ENCODE measurements at regions not wholly inside any gene's neighbourhood (a gene's known extent, or its start where the extent isn't known, plus 50 kb on each side); places are given as distances from the start of the nearest gene placed in this dataset.

DNA sequence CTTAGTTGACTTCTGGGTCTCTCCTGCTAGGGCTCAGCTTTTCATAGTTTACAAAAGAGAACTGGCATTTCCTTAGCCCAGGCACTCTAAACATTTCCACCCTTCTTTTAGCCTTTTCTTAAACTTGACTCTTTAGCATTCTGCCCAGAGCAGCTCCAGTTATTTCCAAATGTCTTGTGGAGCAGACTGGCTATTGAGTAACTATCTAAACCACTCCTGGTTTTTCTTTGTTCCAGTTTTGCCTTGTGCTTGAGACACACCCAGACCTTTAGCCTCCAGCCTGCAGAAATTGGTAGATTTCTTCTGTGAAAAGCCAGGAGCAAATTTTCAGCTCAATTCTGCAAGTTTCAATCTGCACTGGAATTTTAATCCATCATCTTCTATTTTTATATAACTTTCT, 1813.1 kb downstream of the OLFM4 start:
- DNase-seq (ENCODE audit: extremely low spot score, unreplicated experiment), result no peak
- no peaks in the 10 kb centered on the region for H3K27me3 Mint-ChIP-seq
- H3K27ac Mint-ChIP-seq, result no peak overlapping the region
- H3K36me3 Mint-ChIP-seq, result no peaks in the 10 kb centered on the region
- no peaks in the 10 kb centered on the region for H3K4me1 Mint-ChIP-seq (ENCODE audit: unreplicated experiment)
- no peak overlapping the region for H3K4me3 Mint-ChIP-seq
- TF ChIP-seq, protein P1, sequence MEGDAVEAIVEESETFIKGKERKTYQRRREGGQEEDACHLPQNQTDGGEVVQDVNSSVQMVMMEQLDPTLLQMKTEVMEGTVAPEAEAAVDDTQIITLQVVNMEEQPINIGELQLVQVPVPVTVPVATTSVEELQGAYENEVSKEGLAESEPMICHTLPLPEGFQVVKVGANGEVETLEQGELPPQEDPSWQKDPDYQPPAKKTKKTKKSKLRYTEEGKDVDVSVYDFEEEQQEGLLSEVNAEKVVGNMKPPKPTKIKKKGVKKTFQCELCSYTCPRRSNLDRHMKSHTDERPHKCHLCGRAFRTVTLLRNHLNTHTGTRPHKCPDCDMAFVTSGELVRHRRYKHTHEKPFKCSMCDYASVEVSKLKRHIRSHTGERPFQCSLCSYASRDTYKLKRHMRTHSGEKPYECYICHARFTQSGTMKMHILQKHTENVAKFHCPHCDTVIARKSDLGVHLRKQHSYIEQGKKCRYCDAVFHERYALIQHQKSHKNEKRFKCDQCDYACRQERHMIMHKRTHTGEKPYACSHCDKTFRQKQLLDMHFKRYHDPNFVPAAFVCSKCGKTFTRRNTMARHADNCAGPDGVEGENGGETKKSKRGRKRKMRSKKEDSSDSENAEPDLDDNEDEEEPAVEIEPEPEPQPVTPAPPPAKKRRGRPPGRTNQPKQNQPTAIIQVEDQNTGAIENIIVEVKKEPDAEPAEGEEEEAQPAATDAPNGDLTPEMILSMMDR (conservative IDR thresholded peaks at IDR 0.05), result no peak
- no peaks in the 10 kb centered on the region for H3K9me3 Mint-ChIP-seq

DNA sequence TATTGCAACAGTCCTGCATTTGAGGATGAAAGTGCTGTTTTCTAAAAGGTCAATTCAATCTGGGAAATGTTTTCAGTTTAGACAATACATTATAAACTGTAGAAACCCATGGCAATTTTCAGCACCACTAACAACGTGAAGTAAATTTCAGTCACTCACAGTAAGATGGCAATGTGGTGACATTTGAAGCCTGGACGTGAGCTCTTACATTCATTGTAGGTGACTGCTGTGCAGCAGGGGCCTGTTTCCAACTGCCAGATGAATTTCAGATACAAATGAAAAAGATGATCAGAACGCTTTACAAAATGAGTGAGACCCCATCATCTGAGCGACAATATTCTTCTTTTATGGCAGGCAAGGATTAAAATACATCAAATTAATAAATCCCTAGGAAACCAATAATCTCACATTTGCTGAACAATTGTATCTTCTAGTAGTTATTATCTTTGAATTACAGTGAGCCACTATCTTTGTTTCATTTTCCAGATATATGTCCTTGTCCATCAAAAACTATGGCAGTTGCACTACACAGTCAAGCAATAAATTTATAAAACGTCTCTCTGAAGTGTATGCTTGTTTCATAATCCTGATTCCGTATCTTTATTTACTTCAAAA, 1816.8 kb downstream of the OLFM4 start:
- DNase-seq (ENCODE audit: extremely low spot score, unreplicated experiment), result no peak
- no peak overlapping the region for H3K27ac Mint-ChIP-seq
- TF ChIP-seq, protein P1 (conservative IDR thresholded peaks at IDR 0.05), result no peak
- H3K4me1 Mint-ChIP-seq (ENCODE audit: unreplicated experiment), result no peaks in the 10 kb centered on the region
- no peaks in the 10 kb centered on the region for H3K9me3 Mint-ChIP-seq
- no peak overlapping the region for H3K4me3 Mint-ChIP-seq
- H3K36me3 Mint-ChIP-seq, result no peaks in the 10 kb centered on the region
- H3K27me3 Mint-ChIP-seq, result no peaks in the 10 kb centered on the region

DNA sequence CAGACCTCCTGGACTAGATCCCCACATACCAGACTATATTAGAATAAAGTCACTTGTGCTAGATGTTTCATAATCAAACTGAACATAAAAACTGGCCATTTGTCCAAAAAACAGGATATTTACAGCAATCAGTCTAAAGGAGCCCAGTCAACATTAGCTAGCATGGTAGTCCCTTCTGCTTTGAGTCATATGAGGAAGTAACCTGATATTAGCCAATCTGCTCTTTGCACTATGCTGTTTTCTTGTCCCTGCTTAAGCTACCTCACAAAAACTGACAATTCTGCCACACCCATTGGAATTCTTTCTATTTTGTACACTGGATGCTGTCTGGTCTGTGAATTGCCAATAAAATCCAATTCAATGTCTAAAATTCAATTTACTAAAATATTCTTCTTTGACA, 1824.2 kb downstream of the OLFM4 start:
- H3K9me3 Mint-ChIP-seq, result no peaks in the 10 kb centered on the region
- H3K27ac Mint-ChIP-seq, result no peak overlapping the region
- H3K4me1 Mint-ChIP-seq (ENCODE audit: unreplicated experiment), result no peaks in the 10 kb centered on the region
- no peaks in the 10 kb centered on the region for H3K27me3 Mint-ChIP-seq
- TF ChIP-seq, protein P1 (conservative IDR thresholded peaks at IDR 0.05), result no peak
- no peak for DNase-seq (ENCODE audit: extremely low spot score, unreplicated experiment)
- no peak overlapping the region for H3K4me3 Mint-ChIP-seq
- H3K36me3 Mint-ChIP-seq, result no peaks in the 10 kb centered on the region

DNA sequence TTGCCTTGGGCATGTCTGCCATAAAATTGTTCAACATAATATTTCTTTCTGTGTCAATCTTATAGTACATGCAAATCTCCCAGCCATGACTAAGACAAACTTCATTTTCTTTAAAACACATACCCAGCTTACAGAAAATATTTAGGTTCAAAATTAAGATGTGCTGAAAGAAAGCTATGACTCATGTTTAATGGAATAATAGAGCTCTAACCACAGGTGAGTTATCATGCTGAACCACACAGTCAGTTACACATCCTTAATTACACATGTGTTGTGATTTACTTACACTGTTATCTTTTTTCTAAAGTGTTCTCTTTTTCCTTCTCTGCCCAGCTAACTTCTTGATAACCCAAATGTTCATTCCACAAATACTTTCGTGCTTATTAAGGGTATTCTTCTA, 1831.2 kb downstream of the OLFM4 start:
- H3K4me1 Mint-ChIP-seq (ENCODE audit: unreplicated experiment), result no peaks in the 10 kb centered on the region
- no peak for DNase-seq (ENCODE audit: extremely low spot score, unreplicated experiment)
- H3K36me3 Mint-ChIP-seq, result no peaks in the 10 kb centered on the region
- TF ChIP-seq, protein P1 (conservative IDR thresholded peaks at IDR 0.05), result no peak
- no peak overlapping the region for H3K27ac Mint-ChIP-seq
- H3K4me3 Mint-ChIP-seq, result no peak overlapping the region
- H3K27me3 Mint-ChIP-seq, result no peaks in the 10 kb centered on the region
- H3K9me3 Mint-ChIP-seq, result no peaks in the 10 kb centered on the region

DNA sequence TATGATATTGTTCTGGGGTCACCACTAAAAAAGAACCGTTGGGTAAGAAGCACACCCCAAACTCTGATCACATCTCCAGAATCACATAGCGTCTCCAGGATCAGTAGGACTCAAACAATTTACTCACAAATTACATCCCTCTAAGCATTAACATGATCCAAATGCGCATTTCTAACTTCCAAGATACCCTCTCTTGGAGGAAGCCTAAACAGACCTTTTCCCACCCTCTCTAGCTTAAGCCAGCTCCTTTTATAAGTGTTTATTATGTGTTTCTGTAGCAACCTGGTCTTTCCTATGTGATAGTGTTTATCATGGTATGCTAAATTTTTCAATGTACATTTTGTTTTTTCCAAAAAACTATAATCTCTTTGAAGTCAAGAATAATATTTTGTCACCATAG, 1846.5 kb downstream of the OLFM4 start:
- no peaks in the 10 kb centered on the region for H3K27me3 Mint-ChIP-seq
- H3K4me1 Mint-ChIP-seq (ENCODE audit: unreplicated experiment), result no peaks in the 10 kb centered on the region
- TF ChIP-seq, protein P1 (conservative IDR thresholded peaks at IDR 0.05), result no peak
- no peaks in the 10 kb centered on the region for H3K9me3 Mint-ChIP-seq
- H3K4me3 Mint-ChIP-seq, result no peak overlapping the region
- no peak overlapping the region for H3K27ac Mint-ChIP-seq
- H3K36me3 Mint-ChIP-seq, result no peaks in the 10 kb centered on the region
- no peak for DNase-seq (ENCODE audit: extremely low spot score, unreplicated experiment)

DNA sequence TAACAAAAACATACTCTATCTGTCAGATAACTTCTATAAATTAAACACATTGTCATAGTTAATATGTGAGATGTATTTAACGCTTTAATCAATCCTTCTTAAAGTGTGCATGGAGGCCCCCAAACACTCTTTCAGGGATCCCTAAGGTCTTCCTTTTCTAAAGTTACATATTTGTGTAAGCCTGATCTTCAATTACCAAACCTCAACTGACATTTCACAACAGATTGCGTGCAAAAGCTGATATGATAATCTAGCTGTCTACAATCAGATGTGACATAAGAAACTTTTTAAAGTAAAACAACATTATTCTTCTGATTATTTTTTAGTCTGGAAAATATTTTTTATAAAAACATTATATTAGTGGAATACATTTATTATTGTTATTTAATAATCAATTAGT, 1850.4 kb downstream of the OLFM4 start:
- TF ChIP-seq, protein P1 (conservative IDR thresholded peaks at IDR 0.05), result no peak
- H3K9me3 Mint-ChIP-seq, result no peaks in the 10 kb centered on the region
- no peak for DNase-seq (ENCODE audit: extremely low spot score, unreplicated experiment)
- no peaks in the 10 kb centered on the region for H3K4me1 Mint-ChIP-seq (ENCODE audit: unreplicated experiment)
- no peaks in the 10 kb centered on the region for H3K36me3 Mint-ChIP-seq
- H3K27ac Mint-ChIP-seq, result no peak overlapping the region
- H3K4me3 Mint-ChIP-seq, result no peak overlapping the region
- no peaks in the 10 kb centered on the region for H3K27me3 Mint-ChIP-seq

Data from type B pancreatic cell (in vitro differentiated cells).